Thoracic aorta (tissue), 2 donors: ENCODE measurements at regions not wholly inside any gene's neighbourhood (a gene's known extent, or its start where the extent isn't known, plus 50 kb on each side); places are given as distances from the start of the nearest gene placed in this dataset.

Experiments
- ATAC-seq: fragments of 150-250 bp; one replicate; pipeline ENCODE4 v1.8.0; 2017; ENCODE audit warnings: low read depth; ENCODE audit not compliant: insufficient number of reproducible peaks, low FRiP score
- DNase-seq: peaks from one replicate; pipeline ENCODE4 v3.0.0-alpha.2; 2020; ENCODE audit warnings: low spot score
- H3K27ac ChIP-seq, 2 donors: fragments of 200-600 bp; sonication (generic); 1 replicate in 1 of 2; 2 replicates in 1 of 2; pipeline ENCODE4 v1.5.1; 2016; ENCODE audit warnings: mild to moderate bottlenecking in 2 of 2, moderate library complexity in 2 of 2
- H3K27me3 ChIP-seq: fragments of 200-600 bp; sonication (generic); replicated peaks from 2 replicates; pipeline ENCODE4 v1.6.0; 2016; ENCODE audit warnings: mild to moderate bottlenecking; ENCODE audit not compliant: insufficient read depth
- H3K36me3 ChIP-seq: fragments of 200-600 bp; sonication (generic); one replicate; pipeline ENCODE4 v1.5.1; 2016
- H3K4me1 ChIP-seq, 2 donors: fragments of 200-600 bp; sonication (generic); 1 replicate in 1 of 2; 2 replicates in 1 of 2; pipeline versions ENCODE4 v1.5.1 to v1.6.0; 2016; ENCODE audit warnings: low read depth in 2 of 2, mild to moderate bottlenecking in 1 of 2; ENCODE audit not compliant: control insufficient read depth in 1 of 2
- H3K4me3 ChIP-seq: fragments of 200-600 bp; sonication (generic); 2 replicates; pipeline ENCODE4 v1.5.1; 2016; ENCODE audit warnings: mild to moderate bottlenecking
- H3K9me3 ChIP-seq: fragments of 200-600 bp; sonication (generic); 2 replicates; pipeline ENCODE4 v1.5.1; 2016
- TF ChIP-seq, protein P1 (sequence below): fragments of 200-600 bp; sonication (generic); IDR thresholded peaks from one replicate; pipeline ENCODE4 v1.5.1; 2019; ENCODE audit warnings: antibody characterized with exemption

DNA sequence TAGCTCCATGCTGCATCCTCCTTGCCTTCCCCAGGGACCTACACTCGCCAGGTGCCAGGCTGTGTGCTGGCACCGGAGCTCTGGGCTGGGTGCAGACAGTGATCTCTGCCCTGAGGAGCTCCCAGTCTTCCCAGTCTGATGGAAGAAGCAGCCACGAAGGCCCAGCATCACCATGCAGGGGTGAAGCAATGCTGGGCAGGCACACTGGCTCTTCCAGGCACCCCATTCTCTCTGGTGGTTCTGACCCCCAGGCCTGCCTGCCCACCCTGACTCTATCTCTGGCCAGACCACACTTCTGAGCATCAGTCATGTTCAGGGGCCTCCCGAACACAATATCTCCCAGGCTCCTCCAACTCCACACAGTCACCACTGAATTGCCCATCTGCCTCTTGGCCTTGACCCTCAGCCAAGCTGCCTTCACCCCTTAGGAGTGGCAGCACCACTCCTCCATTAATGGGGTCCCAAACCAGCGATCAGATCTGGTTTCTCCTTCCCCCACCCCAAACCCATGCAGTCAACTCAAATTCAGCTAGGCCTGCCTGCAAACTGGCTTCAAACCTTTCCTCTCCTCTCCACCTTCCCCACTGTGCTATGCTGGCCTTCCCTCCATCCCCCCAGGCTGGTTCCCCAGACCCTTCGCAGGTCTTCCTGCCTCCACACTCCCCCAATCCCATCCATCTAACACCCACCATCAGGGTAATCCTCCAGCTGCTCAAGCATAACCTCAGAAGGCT is 102.7 kb upstream of the MVB12B start:
- DNase-seq: no peak

DNA sequence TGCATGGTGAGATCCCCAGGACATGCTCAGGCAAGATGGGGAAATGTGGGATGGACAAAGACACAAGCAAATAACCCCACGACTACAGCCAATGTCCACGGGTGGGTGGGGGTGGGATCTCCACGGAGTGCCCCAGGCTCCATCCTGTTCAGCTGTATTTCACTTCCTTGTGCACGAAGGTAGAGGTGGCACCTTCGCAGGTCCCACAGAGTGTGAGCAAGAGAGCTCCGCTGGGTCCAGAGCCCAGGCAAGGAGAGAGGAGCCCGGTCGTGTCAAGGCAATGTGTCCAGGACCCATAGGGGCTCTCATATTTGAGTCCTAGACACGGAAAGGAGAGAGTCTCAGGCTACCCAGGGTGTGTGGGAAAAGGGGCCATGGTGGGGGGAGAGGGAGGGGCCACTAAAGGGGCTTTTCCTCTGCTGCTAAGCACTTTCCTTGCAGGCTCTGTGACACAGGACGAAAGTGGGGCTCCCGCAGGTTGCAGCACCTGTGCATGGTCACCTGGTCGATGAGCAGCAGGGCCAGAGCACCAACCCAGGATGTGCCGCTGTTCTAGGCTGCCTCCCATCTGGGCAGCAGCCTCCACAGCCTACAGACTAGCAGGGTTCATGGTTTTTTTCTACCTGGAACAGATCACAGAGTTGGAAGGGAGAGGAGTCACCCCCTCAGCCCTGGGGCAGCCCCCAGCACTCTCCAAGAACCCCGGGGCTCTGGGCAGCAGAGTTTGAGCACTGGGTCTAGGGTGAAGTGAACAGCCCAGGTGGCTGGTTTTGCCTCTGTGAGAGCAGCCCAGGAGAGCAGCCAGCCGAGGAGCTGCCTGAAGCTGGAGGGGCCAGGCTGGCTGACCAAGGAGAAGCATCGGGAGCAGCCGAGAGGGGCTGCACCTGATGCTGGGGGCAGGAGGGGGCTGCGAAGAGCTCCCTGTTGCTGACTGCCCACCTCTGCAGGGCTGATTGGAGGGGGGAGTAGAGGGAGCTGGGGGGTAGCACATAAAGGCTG is 100.7 kb upstream of the MVB12B start:
- Histone ChIP-seq H3K9me3 (no peaks in the 10 kb centered on the region), H3K4me3 (no peak overlapping the region), H3K27ac (no peak overlapping the region), H3K27me3 (no peaks in the 10 kb centered on the region), H3K36me3 (no peaks in the 10 kb centered on the region), H3K4me1 (no peaks in the 10 kb centered on the region)
- ATAC-seq: no peak
- no peak for DNase-seq
- TF ChIP-seq, protein P1, sequence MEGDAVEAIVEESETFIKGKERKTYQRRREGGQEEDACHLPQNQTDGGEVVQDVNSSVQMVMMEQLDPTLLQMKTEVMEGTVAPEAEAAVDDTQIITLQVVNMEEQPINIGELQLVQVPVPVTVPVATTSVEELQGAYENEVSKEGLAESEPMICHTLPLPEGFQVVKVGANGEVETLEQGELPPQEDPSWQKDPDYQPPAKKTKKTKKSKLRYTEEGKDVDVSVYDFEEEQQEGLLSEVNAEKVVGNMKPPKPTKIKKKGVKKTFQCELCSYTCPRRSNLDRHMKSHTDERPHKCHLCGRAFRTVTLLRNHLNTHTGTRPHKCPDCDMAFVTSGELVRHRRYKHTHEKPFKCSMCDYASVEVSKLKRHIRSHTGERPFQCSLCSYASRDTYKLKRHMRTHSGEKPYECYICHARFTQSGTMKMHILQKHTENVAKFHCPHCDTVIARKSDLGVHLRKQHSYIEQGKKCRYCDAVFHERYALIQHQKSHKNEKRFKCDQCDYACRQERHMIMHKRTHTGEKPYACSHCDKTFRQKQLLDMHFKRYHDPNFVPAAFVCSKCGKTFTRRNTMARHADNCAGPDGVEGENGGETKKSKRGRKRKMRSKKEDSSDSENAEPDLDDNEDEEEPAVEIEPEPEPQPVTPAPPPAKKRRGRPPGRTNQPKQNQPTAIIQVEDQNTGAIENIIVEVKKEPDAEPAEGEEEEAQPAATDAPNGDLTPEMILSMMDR: no peak

More for the DNA sequence above, 102.7 kb upstream of the MVB12B start:
- Histone ChIP-seq H3K4me3 (no peak overlapping the region), H3K4me1 (no peaks in the 10 kb centered on the region), H3K9me3 (no peaks in the 10 kb centered on the region), H3K36me3 (no peaks in the 10 kb centered on the region), H3K27ac (no peak overlapping the region), H3K27me3 (no peaks in the 10 kb centered on the region)
- TF ChIP-seq, protein P1: no peak
- no peak for ATAC-seq

DNA sequence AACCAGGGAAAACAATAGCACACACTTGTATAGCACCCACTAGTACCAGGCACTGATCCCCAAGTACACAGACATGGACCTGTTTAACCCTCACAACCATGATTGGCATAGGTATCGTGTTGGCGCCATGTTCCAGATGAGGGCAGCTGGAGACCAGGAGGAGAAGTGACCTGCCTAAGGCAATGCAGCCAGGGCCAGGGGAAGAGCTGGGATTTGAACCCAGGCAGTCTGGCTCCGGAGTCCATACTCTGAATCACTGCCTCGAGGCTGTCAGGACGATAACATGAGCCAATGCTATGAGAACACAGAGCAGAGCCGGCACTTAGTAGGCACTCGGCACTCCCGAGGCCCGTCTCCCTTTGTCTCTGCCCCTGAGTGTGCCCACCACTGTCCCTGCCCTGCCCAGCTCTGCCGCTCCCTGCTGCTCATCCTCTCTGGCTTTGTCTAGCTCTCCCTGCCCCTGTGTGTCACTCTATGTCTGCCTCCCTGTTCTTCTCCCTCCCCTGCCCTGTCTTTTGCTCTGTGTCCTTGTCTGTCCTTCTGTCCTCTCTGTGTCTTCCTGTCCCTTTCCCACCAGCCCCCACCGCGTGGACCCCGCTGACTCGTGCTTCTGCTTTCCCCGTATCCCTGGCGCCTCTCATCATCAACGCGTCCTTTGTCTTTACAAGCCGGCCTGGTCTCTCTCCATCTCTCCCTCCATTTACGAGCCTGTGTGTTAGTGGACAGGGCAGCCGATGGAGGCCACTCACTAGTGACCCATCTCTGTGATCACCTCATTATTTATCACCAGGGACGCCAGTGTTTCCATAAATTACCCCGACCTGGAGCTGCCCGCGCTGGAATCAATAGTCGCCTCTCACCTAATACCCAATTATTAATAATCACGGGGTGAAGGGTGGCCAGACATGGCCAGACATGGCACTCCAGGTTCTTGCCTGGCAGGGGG is 99.4 kb upstream of the MVB12B start:
- ATAC-seq (no peak), DNase-seq (no peak)
- no peak overlapping the region for H3K4me3 ChIP-seq
- H3K36me3 ChIP-seq: no peaks in the 10 kb centered on the region
- H3K27ac ChIP-seq: no peak overlapping the region
- TF ChIP-seq, protein P1: no peak
- no peaks in the 10 kb centered on the region for H3K27me3 ChIP-seq
- no peaks in the 10 kb centered on the region for H3K4me1 ChIP-seq
- no peaks in the 10 kb centered on the region for H3K9me3 ChIP-seq

DNA sequence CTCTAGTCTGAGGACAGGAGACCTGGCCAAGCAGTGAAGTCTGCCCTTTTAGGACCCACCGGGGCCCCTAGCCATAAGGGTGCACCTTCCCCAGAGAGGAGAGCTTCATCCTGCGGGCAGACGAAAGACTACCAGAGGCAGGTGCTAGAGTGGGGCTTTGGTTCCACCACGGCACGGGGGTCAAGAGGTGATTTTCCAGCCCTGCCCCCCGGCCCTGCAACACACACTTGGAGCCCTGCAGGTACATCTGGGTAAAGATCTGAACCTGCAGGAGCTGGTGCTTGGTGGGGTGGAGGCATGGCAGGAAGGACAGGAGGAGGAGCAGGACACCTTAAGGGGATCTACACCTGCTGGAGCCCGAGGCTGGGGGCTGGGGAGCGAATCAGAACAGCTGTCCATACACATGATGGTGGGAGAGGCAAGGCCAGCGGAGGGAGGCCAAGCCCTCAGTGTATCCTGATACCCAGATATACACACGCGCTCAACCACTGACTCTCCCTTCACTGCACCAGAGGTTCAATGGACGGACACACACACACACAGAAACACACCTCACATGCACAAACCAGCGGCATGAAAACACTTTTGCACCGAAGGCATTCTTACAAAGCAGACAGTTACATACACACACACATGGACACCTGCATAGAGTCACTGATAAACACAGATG is 98.4 kb upstream of the MVB12B start:
- no peak overlapping the region for H3K27ac ChIP-seq
- no peak for DNase-seq
- no peaks in the 10 kb centered on the region for H3K4me1 ChIP-seq
- no peak overlapping the region for H3K4me3 ChIP-seq
- TF ChIP-seq, protein P1: no peak
- H3K9me3 ChIP-seq: no peaks in the 10 kb centered on the region
- no peak for ATAC-seq
- H3K36me3 ChIP-seq: no peaks in the 10 kb centered on the region
- no peaks in the 10 kb centered on the region for H3K27me3 ChIP-seq
